Smooth muscle cell (in vitro differentiated cells): ENCODE measurements at regions not wholly inside any gene's neighbourhood (a gene's known extent, or its start where the extent isn't known, plus 50 kb on each side); places are given as distances from the start of the nearest gene placed in this dataset.
"Not testable (repeated sequence)": the region's sequence is repeated elsewhere in the genome, so short reads cannot be mapped to it uniquely, and the experiment has no call there.

Experiments
- DNase-seq: peaks from one replicate; lab custom pipeline; 2025; ENCODE audit not compliant: unreplicated experiment; lab: John Stamatoyannopoulos, UW
- H2AFZ ChIP-seq: fragments of 200-600 bp; sonication (generic); 2 replicates; pipeline ENCODE4 v1.6.0; 2016; ENCODE audit warnings: antibody characterized with exemption, low read depth, mild to moderate bottlenecking
- H3F3A ChIP-seq: fragments of 200-600 bp; sonication (generic); 2 replicates; pipeline ENCODE4 v1.6.0; 2017; ENCODE audit warnings: antibody characterized with exemption, low read depth
- H3K27ac ChIP-seq: fragments of 200-600 bp; sonication (generic); 2 replicates; pipeline ENCODE4 v1.5.1; 2016; ENCODE audit warnings: low read depth, mild to moderate bottlenecking
- H3K27me3 ChIP-seq: fragments of 200-600 bp; sonication (generic); 2 replicates; pipeline ENCODE4 v1.6.1; 2016; ENCODE audit warnings: low read depth, mild to moderate bottlenecking
- H3K36me3 ChIP-seq: fragments of 200-600 bp; sonication (generic); 2 replicates; pipeline ENCODE4 v1.5.1; 2016; ENCODE audit warnings: low read depth
- H3K4me1 ChIP-seq: fragments of 200-600 bp; sonication (generic); 2 replicates; pipeline ENCODE4 v1.5.1; 2016; ENCODE audit warnings: low read depth
- H3K4me2 ChIP-seq: fragments of 200-600 bp; sonication (generic); 2 replicates; pipeline ENCODE4 v1.6.0; 2016; ENCODE audit warnings: mild to moderate bottlenecking
- H3K4me3 ChIP-seq: fragments of 200-600 bp; sonication (generic); 2 replicates; pipeline ENCODE4 v1.5.1; 2016; ENCODE audit warnings: mild to moderate bottlenecking
- H3K79me2 ChIP-seq: fragments of 200-600 bp; sonication (generic); 2 replicates; pipeline ENCODE4 v1.6.0; 2016; ENCODE audit warnings: low read depth, mild to moderate bottlenecking
- H3K9ac ChIP-seq: fragments of 200-600 bp; sonication (generic); 2 replicates; pipeline ENCODE4 v1.6.0; 2016; ENCODE audit warnings: low read depth
- H3K9me3 ChIP-seq: fragments of 200-600 bp; sonication (generic); replicated peaks from 2 replicates; pipeline ENCODE4 v1.5.1; 2016; ENCODE audit warnings: low read depth
- H4K20me1 ChIP-seq: fragments of 200-600 bp; sonication (generic); 2 replicates; pipeline ENCODE4 v1.6.0; 2016; ENCODE audit warnings: low read depth
- CTCF ChIP-seq: fragments of 200-600 bp; sonication (generic); IDR thresholded peaks from 2 replicates; pipeline ENCODE4 v1.5.1; 2017; ENCODE audit warnings: borderline replicate concordance, mild to moderate bottlenecking, antibody characterized with exemption; ENCODE audit not compliant: insufficient read depth, poor library complexity, severe bottlenecking
- WGBS: methylation state at CpG from one replicate; pipeline ENCODE4 v1.1.7; 2016; ENCODE audit warnings: low lambda C conversion rate; 5-methylcytosine and 5-hydroxymethylcytosine counted together

DNA sequence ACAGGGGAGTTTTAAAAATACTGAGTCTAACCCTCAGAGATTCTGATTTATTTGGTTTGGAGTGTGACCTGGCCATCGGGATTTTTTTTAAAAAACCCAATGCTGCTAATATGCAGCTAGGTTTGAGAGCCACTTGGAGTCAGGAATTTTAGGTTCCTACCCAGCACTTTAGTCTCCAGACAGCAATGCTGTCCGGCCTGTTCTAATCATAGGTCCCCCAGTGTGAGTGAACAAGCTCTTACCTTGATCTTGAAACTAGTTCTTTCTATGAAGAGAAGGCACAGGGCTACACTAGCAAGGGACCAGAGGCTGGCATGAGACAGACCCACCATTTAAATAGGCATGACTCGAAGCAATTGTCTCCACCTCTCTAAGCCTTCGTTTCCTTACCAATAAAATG, 103.5 kb downstream of the SMIM20 start:
- Histone ChIP-seq H3K9me3 (no peaks in the 10 kb centered on the region), H3K4me3 (no peak overlapping the region), H3K27me3 (no peaks in the 10 kb centered on the region), H2AFZ (no peak overlapping the region), H3F3A (no peaks in the 10 kb centered on the region), H3K27ac (no peak overlapping the region), H3K79me2 (no peaks in the 10 kb centered on the region), H3K36me3 (no peaks in the 10 kb centered on the region), H3K9ac (no peak overlapping the region), H3K4me1 (no peaks in the 10 kb centered on the region), H3K4me2 (no peak overlapping the region), H4K20me1 (no peaks in the 10 kb centered on the region)
- WGBS: 97% methylated on average over 4 of the region's 4 CpGs
- no peak for DNase-seq
- TF ChIP-seq CTCF: no peak

DNA sequence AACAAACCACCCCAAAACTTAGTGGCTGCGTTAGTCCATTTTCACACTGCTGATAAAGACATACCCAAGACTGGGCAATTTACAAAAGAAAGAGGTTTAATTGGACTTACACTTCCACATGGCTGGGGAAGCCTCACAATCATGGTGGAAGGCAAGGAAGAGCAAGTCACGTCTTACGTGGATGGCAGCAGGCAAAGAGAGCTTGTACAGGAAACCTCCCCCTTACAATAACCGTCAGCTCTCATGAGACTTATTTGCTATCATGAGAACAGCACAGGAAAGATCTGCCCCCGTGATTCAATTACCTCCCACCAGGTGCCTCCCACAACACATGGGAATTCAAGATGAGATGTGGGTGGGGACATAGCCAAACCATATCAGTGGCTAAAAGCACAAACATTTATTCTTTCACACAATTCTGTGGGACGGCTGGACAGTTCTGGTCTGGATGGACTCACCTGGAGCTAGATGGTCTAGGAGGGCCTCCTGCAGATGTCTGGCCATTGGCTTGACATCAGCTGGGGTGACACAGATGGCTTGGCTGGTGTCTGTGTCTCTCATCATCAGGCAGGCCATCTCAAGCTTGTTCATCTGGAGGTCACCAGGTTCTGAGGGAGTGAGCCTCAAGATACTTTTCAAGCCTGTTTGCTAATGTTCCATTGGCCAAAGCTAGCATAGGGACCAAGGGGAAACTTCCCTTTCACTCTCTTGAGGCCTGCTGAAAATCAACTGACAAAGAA, 104.1 kb downstream of the SMIM20 start:
- H3K4me1 ChIP-seq, H3K9me3 ChIP-seq, H3F3A ChIP-seq, H3K36me3 ChIP-seq, H2AFZ ChIP-seq, H4K20me1 ChIP-seq, H3K27ac ChIP-seq, H3K79me2 ChIP-seq, H3K4me3 ChIP-seq, H3K4me2 ChIP-seq, H3K9ac ChIP-seq, H3K27me3 ChIP-seq, DNase-seq: not testable (repeated sequence)
- WGBS: 85% methylated on average over 6 of the region's 6 CpGs

- 64% methylated on average over 10 of the region's 10 CpGs for WGBS
- no peaks in the 10 kb centered on the region for H4K20me1 ChIP-seq
- H3K27me3 ChIP-seq: no peaks in the 10 kb centered on the region
- H3K4me1 ChIP-seq: no peaks in the 10 kb centered on the region
- no peak overlapping the region for H2AFZ ChIP-seq
- H3K9me3 ChIP-seq: no peaks in the 10 kb centered on the region
- no peak for DNase-seq
- H3K27ac ChIP-seq: no peak overlapping the region
- no peak overlapping the region for H3K4me2 ChIP-seq
- H3K79me2 ChIP-seq: no peaks in the 10 kb centered on the region
- no peaks in the 10 kb centered on the region for H3K36me3 ChIP-seq
- TF ChIP-seq CTCF: no peak
- H3K4me3 ChIP-seq: no peak overlapping the region
- no peak overlapping the region for H3K9ac ChIP-seq
- no peaks in the 10 kb centered on the region for H3F3A ChIP-seq
These were observed 106.2 kb downstream of the SMIM20 start for GRCh38 chr4:26020083-26020668.

DNA sequence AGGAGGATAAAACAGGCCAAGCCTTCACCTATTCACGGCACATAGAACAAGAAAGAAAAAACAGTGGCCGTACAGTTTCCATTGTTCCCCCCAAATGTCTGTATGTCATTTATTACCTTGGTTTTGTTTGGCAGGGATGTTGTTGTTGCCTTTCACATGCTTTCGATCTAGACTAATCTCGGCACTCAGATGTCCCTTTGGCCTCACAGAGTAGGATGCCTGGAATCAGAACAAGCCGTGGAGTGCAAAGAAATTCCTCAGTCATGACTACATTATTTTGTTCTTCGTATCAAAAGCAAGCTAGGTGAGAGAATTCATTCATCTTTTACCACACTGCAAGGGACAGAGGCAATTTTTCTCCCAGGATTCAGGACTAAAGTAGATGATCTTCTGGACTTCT, 106.9 kb downstream of the SMIM20 start:
- H3K9ac ChIP-seq: no peak overlapping the region
- H3K4me3 ChIP-seq: no peak overlapping the region
- no peaks in the 10 kb centered on the region for H3F3A ChIP-seq
- H3K79me2 ChIP-seq: no peaks in the 10 kb centered on the region
- TF ChIP-seq CTCF: no peak
- H3K9me3 ChIP-seq: no peaks in the 10 kb centered on the region
- no peaks in the 10 kb centered on the region for H3K4me1 ChIP-seq
- H3K36me3 ChIP-seq: no peaks in the 10 kb centered on the region
- H3K4me2 ChIP-seq: no peak overlapping the region
- no peak for DNase-seq
- no peaks in the 10 kb centered on the region for H3K27me3 ChIP-seq
- no peaks in the 10 kb centered on the region for H4K20me1 ChIP-seq
- no peak overlapping the region for H2AFZ ChIP-seq
- H3K27ac ChIP-seq: no peak overlapping the region
- WGBS: 75% methylated on average over 6 of the region's 6 CpGs
